ENCODE measurements at regions not wholly inside any gene's neighbourhood (a gene's known extent, or its start where the extent isn't known, plus 50 kb on each side); places are given as distances from the start of the nearest gene placed in this dataset.

GRCh38 chr5:133780619-133781280, 168.4 kb upstream of the FSTL4 start:
- Histone ChIP-seq H3K79me2 (ENCODE audit: control insufficient read depth, insufficient read depth, low read length) (no peaks in the 10 kb centered on the region), H2AFZ (ENCODE audit: control insufficient read depth, low read depth, low read length) (no peak overlapping the region), H3K4me2 (ENCODE audit: control insufficient read depth, insufficient read depth) (no peak overlapping the region), H3K4me3 (no peak overlapping the region), H3K9ac (ENCODE audit: control insufficient read depth, insufficient read depth, low read length) (no peak overlapping the region), H3K4me1 (ENCODE audit: control insufficient read depth, insufficient read depth, low read length) (no peaks in the 10 kb centered on the region), H4K20me1 (ENCODE audit: control insufficient read depth, insufficient read depth) (no peaks in the 10 kb centered on the region), H3K27ac (ENCODE audit: control insufficient read depth, insufficient read depth) (no peak overlapping the region), H3K9me3 (replicated peaks; ENCODE audit: control insufficient read depth, insufficient read depth, low read length) (peaks cover 5% of the 10 kb centered on the region; the same call in 2 of the 3 replicates), H3K36me3 (ENCODE audit: control insufficient read depth in 2 of 2, insufficient read depth in 2 of 2, low read length in 1 of 2) (no peaks in the 10 kb centered on the region), H3K27me3 (replicated peaks in 1 of 2; ENCODE audit: control insufficient read depth in 2 of 2, insufficient read depth in 2 of 2, low read length in 1 of 2) (no peaks in the 10 kb centered on the region)
- intact Hi-C loops (cut with micrococcal nuclease; ENCODE audit: unreplicated experiment): loop anchor here (2.0 kb wide), 1 partner anchor 88 kb away; no protein-coding TSS in a partner anchor
- SMC1A ChIA-PET (ENCODE audit: uncharacterized antibody, unreplicated experiment): interaction anchor here (0.8 to 3.7 kb wide), 2 partner anchors 87 to 89 kb away, joined by 3 to 11 read pairs; no protein-coding TSS in a partner anchor
- POLR2A ChIA-PET: no interaction called here
- CTCF ChIA-PET: interaction anchor here (0.6 to 8.9 kb wide), 4 partner anchors 41 to 89 kb away, joined by 3 to 65 read pairs (median 7); no protein-coding TSS in a partner anchor
- DNase-seq (ENCODE audit: low read depth, low spot score): no peak
- FAIRE-seq: no peak
- in situ Hi-C loops (cut with MboI): no loop called here
- no peak for TF ChIP-seq USF2 (IDR thresholded peaks at IDR 0.05; ENCODE audit: borderline replicate concordance, low read depth, low read length)
- TF ChIP-seq SUZ12 (IDR thresholded peaks at IDR 0.05; ENCODE audit: unreplicated experiment): no peak
- no peak for TF ChIP-seq MAX (IDR thresholded peaks at IDR 0.05; ENCODE audit: low read depth, low read length)
- TF ChIP-seq SPI1 (IDR thresholded peaks at IDR 0.05; ENCODE audit: borderline replicate concordance, insufficient read depth, low read depth, low read length): no peak
- TF ChIP-seq FOS (IDR thresholded peaks at IDR 0.05; ENCODE audit: borderline replicate concordance, extremely low read depth, insufficient read length): no peak
- no peak for TF ChIP-seq CBX5 (IDR thresholded peaks at IDR 0.05; ENCODE audit: low read depth)
- no peak for TF ChIP-seq ZBTB40 (IDR thresholded peaks at IDR 0.05; ENCODE audit: borderline replicate concordance)
- no peak for TF ChIP-seq WRNIP1 (IDR thresholded peaks at IDR 0.05; ENCODE audit: borderline replicate concordance, low read depth, low read length)
- no peak for TF ChIP-seq MTA2 (IDR thresholded peaks at IDR 0.05; ENCODE audit: low read depth)
- no peak for TF ChIP-seq SMC3 (IDR thresholded peaks at IDR 0.05; ENCODE audit: borderline replicate concordance, low read length)
- TF ChIP-seq ZZZ3 (IDR thresholded peaks at IDR 0.05; ENCODE audit: control insufficient read depth, insufficient read length, low read depth): no peak
- no peak for TF ChIP-seq SMARCA5 (IDR thresholded peaks at IDR 0.05)
- TF ChIP-seq ZNF384 (IDR thresholded peaks at IDR 0.05; ENCODE audit: borderline replicate concordance, low read depth, low read length): no peak
- no peak for TF ChIP-seq YBX1 (IDR thresholded peaks at IDR 0.05)
- RAD21 ChIA-PET (ENCODE audit: unreplicated experiment): interaction anchor here (0.7 kb wide), 1 partner anchor 22 kb away, joined by 3 read pairs; no protein-coding TSS in a partner anchor
- WGBS (ENCODE audit: insufficient coverage, insufficient replicate concordance, low lambda C conversion rate, missing lambda C conversion rate): 71% methylated on average over 8 of the region's 8 CpGs
- no TSS peak for BruUV-seq (replicated peaks)
- no peak for ATAC-seq
